NCI-H82 treated with DMSO at 0.1 percent for 48 hours (cell line): ENCODE measurements at regions not wholly inside any gene's neighbourhood (a gene's known extent, or its start where the extent isn't known, plus 50 kb on each side); places are given as distances from the start of the nearest gene placed in this dataset.

ENCODE experiments used
- DNase-seq: peaks from one replicate; lab custom pipeline; 2025; ENCODE audit not compliant: unreplicated experiment; lab: John Stamatoyannopoulos, UW

DNA sequence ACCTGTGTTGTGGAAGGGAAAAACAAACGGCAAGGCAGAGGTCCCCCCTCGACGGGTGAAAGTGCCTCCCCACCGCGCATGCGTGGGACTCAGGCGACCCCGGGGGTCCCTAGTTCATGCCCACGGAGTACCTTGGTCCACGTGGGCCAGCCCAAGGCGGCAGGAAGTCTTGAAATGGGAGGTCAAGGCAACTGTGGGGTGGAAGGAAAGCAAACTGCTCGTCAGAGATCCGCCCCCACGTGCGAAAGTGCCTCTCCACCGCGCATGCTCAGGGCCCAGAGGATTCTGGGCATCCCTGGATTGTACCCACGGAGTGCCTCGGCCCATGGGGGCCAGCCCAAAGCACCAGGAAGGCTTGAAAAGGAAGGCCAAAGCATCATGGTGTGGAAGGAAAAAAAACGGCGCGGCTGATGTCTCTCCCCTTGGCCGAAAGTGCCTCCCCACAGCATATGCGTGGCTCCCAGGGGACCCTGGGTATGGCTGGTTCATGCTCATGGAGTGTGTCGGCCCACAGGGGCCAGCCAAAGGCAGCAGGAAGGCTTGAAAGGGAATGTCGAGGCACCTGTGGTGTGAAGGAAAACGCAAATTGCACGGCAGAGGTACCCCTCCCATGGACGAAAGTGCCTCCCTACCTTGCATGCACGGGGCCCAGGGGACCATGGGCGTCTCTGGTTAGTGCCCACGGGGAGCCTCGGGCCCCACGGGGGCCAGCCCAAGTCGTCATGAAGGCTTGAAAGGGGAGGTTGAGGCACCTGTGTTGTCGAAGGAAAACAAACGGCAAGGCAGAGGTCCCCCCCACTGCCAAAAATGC lies 369.7 kb downstream of the ALG10 start:
- DNase-seq: no peak

- no peak for DNase-seq
These were observed 370.4 kb downstream of the ALG10 start for GRCh38 chr12:34392741-34393085.

DNA sequence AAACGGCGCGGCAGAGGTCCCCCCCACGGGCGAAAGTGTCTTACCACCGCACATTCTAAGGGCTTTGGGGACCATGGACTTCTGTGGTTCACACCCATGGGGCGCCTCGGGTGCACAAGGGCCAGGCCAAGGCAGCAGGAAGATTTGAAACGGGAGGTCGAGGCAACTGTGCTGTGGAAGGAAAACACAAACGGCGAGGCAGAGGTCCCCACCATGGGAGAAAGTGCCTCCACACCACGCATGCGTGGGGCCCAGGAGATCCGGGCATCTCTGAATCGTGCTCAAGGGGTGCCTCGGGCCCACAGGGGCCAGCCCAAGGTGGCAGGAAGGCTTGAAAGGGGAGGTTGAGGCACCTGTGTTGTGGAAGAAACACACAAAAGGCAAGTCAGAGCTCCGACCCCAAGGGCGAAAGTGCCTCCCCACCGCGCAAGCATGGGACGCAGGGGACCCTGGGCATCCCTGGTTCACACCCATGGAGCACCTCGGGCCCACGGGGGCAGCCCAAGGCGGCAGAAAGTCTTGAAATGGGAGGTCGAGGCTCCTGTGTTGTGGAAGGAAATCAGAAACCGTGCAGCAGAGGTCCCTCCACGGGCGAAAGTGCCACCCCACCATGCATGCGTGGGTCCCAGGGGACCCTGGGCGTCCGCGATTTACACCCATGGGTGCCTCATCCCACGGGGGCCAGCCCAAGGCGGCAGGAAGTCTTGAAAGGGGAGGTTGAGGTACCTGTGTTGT lies 371.0 kb downstream of the ALG10 start:
- DNase-seq: no peak

DNA sequence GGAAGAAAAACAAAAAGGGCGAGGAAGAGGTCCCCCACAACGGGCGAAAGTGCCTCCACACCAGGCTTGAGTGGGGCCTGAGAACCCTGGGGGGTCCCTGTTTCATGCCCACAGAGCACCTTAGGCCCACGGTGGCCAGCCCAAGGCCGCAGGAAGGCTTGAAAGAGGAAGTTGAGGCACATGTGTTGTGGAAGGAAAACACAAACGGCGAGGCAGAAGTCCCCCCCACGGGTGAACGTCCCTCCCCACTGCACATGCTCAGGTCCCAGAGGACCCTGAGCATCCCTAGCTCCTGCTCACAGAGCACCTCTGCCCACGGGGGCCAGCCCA lies 371.5 kb downstream of the ALG10 start:
- DNase-seq: no peak

DNA sequence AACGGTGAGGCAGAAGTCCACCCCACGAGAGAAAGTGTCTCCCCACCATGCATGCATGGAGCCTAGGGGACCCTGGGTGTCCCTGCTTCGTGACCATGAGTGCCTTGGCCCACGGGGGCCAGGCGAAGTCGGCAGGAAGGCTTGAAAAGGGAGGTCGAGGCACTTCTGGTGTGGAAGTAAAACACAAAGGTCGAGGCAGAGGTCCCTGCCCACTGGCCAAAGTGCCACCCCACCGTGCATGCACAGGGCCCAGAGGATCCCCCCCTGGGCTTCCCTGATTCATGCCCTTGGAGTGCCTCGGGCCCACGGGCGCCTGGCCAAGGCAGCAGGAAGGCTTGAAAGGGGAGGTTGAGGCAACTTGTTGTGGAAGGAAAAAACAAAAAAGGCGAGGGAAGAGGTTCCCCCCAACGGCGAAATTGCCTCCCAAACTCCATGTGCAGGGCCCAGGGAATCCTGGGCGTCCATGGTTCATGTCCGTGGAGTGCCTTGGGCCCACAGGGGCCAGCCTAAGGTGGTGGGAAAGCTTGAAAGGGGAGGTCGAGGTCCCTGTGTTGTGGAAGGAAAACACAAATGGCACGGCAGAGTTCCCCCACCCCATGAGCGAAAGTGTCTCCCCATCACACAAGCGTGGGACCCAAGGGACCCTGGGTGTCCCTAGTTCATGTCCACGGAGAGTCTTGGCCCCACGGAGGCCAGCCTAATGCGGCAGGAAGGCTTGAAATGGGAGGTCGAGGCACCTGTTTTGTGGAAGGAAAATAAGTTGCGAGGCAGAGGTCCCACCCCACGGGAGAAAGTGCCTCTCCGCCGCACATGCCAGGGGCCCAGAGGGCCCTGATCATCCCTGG lies 372.1 kb downstream of the ALG10 start:
- DNase-seq: no peak

GRCh38 chr12:34395056-34396005 lies 373.0 kb downstream of the ALG10 start:
- DNase-seq: no peak

GRCh38 chr12:34396006-34396860 lies 373.9 kb downstream of the ALG10 start:
- DNase-seq: no peak

GRCh38 chr12:34396861-34397590 lies 374.7 kb downstream of the ALG10 start:
- DNase-seq: no peak

DNA sequence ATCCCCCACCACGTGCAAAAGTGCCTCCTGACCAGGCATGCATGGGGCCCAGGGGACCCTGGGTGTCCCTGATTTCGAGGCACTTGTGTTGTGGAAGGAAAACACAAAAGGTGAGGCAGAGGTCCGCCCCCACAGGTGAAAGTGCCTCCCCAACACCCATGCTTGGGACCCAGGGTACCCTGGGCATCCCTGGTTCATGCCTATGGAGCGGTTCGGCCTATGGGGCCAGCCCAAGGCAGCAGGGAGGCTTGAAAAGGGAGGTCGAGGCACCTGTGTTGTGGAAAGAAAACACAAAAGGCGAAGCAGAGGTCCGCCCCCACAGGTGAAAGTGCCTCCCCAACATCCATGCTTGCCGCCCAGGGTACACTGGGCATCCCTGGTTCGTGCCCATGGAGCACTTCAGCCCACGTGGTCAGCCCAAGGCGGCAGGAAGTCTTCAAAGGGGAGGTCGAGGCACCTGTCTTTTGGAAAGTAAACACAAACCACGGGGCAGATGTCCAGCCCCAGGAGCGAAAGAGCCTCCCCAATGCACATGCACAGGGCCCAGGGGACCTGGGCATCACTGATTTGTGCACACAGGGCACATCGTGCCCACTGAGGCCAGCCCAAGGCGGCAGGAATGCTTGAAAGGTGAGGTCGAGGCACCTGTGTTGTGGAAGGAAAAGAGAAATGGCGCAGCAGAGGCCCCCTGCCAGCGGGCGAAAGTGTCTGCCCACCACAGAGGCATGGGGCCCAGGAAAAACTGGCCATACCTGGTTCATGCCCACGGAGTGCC lies 375.5 kb downstream of the ALG10 start:
- DNase-seq: no peak

GRCh38 chr12:34398366-34398705 lies 376.0 kb downstream of the ALG10 start:
- no peak for DNase-seq

DNA sequence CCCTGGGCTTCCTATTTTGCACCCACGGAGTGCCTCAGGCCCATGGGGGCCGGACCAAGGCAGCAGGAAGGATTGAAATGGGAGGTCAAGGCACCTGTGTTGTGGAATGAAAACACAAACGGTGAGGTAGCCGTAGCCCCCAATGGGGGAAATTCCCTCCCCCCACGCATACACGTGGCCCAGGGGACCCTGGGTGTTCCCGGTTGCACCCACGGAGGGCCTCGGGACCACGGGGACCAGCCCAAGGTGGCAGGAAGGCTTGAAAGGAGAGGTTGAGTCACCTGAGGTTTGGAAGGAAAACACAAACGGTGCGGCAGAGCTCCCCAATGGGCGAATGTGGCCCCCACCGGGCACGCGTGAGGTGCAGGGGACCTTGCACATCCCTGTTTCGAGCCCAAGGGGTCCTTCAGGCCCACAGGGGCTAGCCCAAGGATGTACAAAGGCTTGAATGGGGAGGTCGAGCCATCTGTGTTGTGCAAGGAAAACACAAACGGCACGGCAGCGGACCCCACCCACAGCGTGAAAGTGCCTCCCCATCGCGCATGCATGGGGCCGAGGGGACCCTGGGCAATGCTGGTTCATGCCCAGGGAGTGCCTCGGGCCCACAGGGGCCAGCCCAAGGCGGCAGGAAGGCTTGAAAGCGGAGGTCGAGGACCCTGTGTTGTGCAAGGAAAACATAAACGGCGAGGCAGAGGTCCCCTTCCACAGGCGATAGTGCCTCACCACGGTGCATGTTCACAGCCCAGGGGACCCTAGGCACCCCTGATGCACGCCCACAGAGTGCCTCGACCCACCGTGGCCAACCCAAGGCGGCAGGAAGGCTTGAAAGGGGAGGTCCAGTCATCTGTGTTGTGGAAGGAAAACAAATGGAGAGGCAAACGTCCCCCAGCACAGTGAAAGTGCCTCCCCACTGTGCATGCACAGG lies 376.7 kb downstream of the ALG10 start:
- no peak for DNase-seq

- no peak for DNase-seq
These were observed 377.5 kb downstream of the ALG10 start for GRCh38 chr12:34399631-34400410.

DNA sequence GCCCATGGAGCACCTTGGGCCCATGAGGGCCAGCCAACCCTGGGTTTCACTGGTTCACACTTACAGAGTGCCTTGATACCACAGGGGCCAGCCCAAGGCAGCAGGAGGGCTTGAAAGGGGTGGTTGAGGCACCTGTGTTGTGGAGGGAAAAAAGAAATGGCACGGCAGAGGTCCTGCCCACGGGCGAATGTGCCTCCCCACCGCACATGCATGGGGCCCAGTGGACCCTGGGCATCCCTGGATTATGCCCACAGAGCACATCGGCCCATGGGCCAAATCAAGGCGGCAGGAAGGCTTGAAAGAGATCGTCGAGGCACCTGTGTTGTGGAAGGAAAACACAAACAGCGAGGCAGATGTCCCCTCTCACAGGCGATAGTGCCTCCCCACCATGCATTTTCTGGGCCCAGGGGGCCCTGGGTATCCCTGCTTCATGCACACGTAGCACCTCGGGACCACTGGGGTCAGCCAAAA lies 378.1 kb downstream of the ALG10 start:
- DNase-seq: no peak

GRCh38 chr12:34400986-34401658 lies 378.8 kb downstream of the ALG10 start:
- DNase-seq: no peak

DNA sequence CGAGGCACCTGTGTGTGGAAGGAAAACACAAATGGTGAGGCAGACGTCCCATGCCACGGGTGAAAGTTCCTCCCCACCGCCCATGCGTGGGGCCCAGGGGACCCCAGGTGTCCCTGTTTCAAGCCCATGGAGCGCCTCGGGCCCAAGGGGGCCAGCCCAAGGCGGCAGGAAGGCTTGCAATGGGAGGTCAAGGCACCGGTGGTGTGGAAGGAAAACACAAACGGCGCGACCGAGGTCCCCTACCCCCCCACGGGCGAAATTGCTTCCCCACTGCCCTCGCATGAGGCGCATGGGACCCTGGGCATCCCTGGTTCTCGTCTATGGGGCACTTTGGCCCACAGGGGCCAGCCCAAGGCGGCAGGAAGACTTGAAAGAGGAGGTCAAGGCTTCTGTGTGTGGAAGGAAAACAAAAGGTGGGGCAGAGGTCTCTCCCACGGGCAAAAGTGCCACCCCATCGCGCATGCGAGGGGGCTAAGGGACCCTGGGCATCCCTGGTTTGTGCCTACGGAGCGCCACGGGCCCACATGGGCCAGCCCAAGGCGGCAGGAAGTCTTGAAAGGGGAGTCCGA lies 379.4 kb downstream of the ALG10 start:
- DNase-seq: no peak
